Hematopoietic multipotent progenitor cell treated with erythropoietin and hydrocortisone succinate and interleukin-3 and kit ligand, for 15 days (in vitro differentiated cells): ENCODE measurements at regions not wholly inside any gene's neighbourhood (a gene's known extent, or its start where the extent isn't known, plus 50 kb on each side); places are given as distances from the start of the nearest gene placed in this dataset.
"Not testable (repeated sequence)": the region's sequence is repeated elsewhere in the genome, so short reads cannot be mapped to it uniquely, and the experiment has no call there.

Source experiments
- DNase-seq: peaks from one replicate; pipeline ENCODE4 v3.0.0-alpha.2; 2015; ENCODE audit warnings: low spot score

DNA sequence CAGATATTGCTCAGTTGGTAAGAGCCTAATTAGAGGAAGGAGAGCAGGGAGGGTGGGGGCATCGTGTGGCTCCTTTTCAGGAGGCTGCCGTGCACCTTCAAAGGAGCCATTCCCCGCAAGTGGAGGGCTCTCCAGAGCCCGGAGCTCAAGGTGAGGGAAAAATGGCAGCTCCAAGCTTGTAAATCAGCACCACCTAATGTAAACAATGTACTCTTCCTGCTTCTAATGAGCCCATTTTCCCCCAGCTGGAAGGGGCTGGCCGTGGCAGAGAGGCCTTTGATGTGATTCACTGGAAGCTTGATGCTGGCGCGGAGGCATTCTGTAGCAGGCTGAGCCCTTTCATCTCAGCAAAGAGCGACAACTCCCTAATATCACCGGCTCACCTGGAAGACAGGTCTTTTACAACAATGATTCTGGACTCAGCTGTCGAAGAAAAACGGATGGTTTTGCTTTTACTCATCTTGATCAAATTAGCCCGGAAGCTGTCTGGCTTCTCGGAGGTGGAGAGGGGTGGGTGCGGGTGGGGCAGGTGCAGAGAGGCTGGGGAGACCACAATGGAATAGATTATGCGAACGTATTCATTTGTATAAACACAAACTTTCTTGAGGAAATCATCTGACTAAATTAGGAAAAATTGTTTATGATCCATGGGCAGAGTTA, 112.5 kb downstream of the RRAGC start:
- no peak for DNase-seq

DNA sequence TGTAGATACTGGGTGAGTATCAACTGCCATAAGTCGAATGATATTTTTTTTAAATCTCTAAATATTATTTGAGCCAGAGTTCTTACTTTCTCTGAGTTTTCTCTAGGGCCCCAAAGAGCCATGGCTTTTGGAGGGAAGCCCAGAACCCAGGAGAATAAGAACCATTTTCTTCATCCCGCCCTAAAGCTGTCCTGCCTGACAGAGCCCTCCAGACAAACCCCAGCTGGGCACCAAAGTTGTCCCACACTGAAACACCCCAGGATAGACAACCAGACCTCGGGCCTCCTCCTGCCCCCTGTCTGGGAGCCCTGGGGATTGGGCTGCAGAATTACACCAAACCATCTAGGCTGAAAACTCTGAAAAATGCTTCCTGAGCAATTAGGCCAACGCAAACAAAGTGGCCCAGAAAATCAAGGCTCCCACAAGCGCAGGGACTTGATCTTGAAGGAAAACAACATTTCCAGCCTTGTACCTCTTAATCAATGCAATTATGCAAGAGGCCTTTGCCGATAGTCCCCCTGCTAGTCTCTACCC, 113.1 kb downstream of the RRAGC start:
- no peak for DNase-seq

GRCh38 chr1:38745476-38746401, 113.8 kb downstream of the RRAGC start:
- DNase-seq, result no peak

DNA sequence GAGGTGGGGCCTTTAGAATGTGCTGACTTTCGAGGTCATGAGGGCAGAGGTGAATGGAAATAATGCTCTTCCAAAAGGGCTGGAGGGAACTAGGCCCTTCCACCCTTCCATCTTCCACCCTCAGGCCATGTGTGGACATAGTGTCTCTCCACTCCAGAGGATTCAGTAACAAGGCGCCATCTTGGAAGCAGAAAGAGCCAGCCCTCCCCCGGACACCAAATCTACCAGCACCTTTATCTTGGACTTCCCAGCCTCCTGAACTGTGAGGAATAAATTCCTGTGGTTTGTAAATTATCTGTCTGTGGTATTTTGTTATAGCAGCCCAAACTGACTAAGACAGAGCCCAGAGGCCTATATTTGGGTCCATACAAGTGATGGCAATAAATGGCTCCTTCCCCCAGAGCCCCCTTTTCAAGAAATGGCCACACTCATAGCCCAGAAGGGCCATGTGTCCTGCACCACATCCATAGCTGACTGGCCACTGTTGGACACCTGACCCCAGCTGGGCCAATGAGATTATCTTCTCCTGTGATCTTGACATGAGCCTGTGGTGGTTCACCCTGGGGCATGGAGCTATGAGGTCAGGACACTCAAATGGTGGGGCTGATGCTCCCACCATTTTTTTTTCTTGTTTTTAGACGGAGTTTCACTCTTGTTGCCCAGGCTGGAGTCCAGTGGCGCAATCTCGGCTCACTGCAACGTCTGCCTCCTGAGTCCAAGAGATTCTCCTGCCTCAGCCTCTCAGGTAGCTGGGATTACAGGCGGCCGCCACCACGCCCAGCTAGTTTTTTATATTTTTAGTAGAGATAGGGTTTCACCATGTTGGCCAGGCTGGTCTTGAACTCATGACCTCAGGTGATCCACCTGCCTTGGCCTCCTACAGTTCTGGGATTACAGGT, 114.9 kb downstream of the RRAGC start:
- DNase-seq, result no peak

GRCh38 chr1:38743184-38743583, 116.4 kb downstream of the RRAGC start:
- DNase-seq, result no peak

GRCh38 chr1:38741341-38741740, 118.2 kb downstream of the RRAGC start:
- no peak for DNase-seq

- DNase-seq, result no peak
These were observed 119.1 kb downstream of the RRAGC start for GRCh38 chr1:38740487-38740886.

GRCh38 chr1:38738207-38738606, 121.4 kb downstream of the RRAGC start:
- DNase-seq, result no peak

GRCh38 chr1:38736399-38736798, 123.2 kb downstream of the RRAGC start:
- DNase-seq, result no peak

- no peak for DNase-seq
These were observed 123.9 kb downstream of the RRAGC start for GRCh38 chr1:38735651-38736161.

DNA sequence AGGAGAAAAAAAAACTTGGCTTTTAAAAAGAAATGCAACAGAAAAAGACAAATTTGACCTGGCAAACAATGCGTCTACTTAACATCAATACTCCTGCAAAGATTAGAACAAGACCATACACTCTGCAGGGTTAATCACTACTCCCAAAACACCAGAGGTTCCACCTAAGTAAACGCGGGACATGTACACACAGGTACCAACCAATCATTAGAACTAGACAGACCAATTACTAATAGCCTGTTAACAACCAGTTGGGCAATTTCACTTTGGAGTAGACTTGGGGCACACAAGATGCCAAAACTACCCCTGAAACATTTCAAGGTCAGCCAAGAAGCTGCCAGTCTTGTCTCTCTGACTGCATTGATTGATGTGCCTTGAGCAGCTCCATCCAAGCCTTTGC, 125.8 kb downstream of the RRAGC start:
- no peak for DNase-seq

DNA sequence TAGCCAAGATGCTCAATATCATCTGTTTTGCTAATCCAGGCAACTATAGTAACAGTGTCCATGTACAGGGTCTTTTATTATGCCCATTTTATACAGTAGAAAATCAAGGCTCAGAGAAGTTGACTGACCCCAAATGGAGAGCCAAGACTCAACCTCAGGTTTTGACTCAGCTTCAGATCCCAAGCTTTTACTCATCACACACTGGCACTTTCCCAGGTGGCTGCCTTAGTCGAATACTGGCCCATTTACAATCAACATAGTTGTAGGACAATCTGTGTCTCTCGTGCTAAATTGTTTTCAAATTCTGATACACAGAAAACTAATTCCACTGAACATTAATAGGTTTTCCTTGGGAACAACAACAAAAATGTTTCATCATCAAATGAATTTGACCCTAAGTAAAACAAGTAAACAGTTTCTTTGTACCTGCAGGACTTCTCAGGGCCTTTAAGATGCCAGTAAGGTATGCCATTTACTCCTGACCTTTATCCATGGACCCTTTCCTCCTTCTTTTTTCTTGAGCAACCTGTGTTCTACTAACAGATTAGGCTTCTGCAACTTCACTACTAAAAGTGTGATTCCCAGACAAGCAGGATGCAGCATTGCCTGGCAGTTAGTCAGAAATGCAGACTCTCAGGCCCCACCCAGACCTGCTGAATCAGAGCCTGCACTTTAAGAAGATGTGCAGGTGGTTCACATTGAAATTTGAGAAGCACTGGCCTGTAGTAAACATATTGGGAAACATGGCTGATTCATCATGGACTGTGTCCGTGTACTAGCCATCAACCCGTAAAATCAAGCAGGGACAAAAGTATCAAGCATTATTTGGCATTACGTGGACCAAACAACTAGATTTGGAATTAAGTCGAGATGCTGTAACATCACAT, 128.8 kb downstream of the RRAGC start:
- no peak for DNase-seq

GRCh38 chr1:38728585-38728908, 131.0 kb downstream of the RRAGC start:
- no peak for DNase-seq

DNA sequence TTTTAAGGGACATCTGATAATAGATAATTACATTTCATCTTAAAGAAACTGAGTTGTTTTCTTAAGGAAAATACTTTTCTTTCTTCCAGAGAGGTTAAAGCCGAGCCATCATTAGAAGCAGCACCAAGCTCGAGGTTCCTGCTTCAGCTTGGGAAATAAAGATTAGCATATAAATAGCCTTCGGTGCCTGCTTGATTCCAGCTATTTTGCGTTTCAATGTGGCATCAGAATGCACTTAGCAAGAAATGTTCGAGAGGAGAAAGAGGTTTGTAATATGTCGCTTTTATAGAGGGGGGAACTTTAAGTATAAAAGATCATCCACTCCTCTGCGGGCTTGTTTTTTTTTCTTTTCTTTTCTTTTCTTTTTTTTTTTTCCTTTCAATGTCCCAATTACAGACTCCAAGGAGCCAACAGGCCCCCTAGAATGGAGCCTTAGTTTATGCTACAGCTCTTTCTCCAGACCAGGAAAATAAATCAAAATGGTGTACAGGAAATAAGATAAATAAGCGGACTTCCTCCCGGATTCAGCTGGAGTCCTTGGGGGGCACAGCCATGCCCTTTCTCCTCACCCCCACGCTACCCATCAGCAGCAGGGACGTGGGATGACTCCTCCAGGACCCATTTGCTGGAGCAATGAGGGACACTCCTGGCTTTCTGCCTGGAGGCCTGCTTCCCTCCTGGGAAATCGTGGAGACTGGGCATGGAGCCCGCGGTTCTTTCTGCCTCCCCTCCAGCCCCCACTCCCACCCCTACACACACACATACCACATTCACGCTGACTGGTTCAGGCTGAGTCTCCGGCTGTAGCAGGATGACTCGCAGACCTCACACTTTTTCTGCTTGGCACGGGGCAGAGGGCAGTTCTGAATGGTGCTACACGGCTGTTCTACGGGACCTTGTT, 131.6 kb downstream of the RRAGC start:
- no peak for DNase-seq

DNA sequence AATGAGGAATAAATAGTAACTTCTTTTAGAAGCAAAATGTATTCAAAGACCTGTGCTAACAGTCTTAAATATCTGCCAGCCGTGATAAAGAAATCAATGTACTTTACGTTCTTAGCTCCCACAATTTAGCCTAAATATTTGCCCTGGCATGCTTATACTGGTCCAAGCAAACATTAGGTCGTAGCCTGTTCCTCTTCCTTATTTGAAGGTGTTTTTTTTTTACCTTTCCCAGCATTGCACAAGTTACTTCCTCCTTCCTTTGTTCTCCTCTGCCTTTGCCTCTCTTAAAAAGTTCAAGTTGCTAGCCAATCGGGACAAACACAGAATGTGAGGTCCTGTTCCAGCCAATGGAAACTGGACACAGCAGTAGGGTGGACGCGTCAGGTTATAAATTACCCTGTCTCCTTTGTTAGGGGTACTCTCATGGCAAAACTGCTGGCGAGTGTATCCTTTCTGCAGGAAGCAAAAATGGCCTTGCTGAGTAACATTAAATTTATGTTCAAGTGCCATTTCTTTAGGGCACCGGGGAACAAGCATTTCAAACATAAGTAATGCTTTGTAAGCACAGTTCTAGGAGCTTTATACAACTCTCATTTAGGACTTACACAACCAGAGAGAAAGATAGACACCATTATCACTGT, 134.1 kb downstream of the RRAGC start:
- not testable (repeated sequence) for DNase-seq

GRCh38 chr1:38724160-38725131, 135.1 kb downstream of the RRAGC start:
- no peak for DNase-seq

DNA sequence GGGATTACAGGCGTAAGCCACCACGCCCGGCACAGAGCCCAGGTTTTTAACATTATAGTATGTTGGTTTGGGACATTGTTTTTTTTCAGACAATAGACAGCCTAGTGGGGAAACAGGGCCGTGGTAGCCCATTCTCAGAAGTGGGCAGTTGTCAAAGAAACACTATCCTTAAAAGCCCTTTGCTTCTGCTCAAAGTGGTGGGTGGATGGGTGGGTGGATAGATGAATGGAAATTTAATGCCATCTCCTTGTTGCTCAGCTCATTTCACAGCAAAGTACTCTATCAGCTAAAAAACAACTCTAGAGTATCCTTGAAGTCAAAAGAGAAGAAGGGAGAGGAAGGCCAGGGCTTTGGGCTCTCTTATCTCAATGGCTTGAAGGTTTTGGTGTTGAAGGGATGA, 137.8 kb downstream of the RRAGC start:
- no peak for DNase-seq

- DNase-seq, result no peak
These were observed 139.7 kb downstream of the RRAGC start for GRCh38 chr1:38719880-38720279.
